ENCODE measurements at regions not wholly inside any gene's neighbourhood (a gene's known extent, or its start where the extent isn't known, plus 50 kb on each side); places are given as distances from the start of the nearest gene placed in this dataset.

GRCh38 chr1:96973605-96974004 is 252.0 kb downstream of the PTBP2 start:
- Histone ChIP-seq H3K4me2 (ENCODE audit: low read length) (no peak overlapping the region), H3K4me3 (replicated peaks in 1 of 2; ENCODE audit: low read depth in 1 of 2, low read length in 2 of 2) (no peak overlapping the region), H3K9me2 (ENCODE audit: insufficient read depth) (no peaks in the 10 kb centered on the region), H2AFZ (ENCODE audit: low read depth, low read length, poor library complexity, severe bottlenecking) (no peak overlapping the region), H3K36me3 (ENCODE audit: control insufficient read depth in 1 of 2, insufficient read depth in 2 of 2, low read length in 2 of 2) (no peaks in the 10 kb centered on the region), H3K27ac (ENCODE audit: low read depth, low read length) (no peak overlapping the region), H3K9ac (ENCODE audit: low read length) (no peak overlapping the region), H4K20me1 (ENCODE audit: insufficient read depth) (no peaks in the 10 kb centered on the region), H3K79me2 (ENCODE audit: insufficient read depth, low read length) (no peaks in the 10 kb centered on the region), H3K9me3 (ENCODE audit: control insufficient read depth in 1 of 2, insufficient read depth in 1 of 2, low read depth in 1 of 2, low read length in 2 of 2) (no peaks in the 10 kb centered on the region), H3K4me1 (ENCODE audit: control insufficient read depth in 1 of 2, insufficient read depth in 2 of 2, low read length in 2 of 2) (no peaks in the 10 kb centered on the region; a peak in 1 of 4 replicates), H3K27me3 (ENCODE audit: insufficient read depth, low read length) (no peaks in the 10 kb centered on the region)
- intact Hi-C loops (cut with micrococcal nuclease): no loop called here
- RAD21 ChIA-PET (ENCODE audit: low non-redundant PET in 1 of 2, low total read pairs in 2 of 2, uncharacterized antibody in 2 of 2, unreplicated experiment in 2 of 2): no interaction called here
- no peak for TF ChIP-seq ATF3 (IDR thresholded peaks at IDR 0.05)
- no peak for TF ChIP-seq POLR2A (IDR thresholded peaks at IDR 0.05; ENCODE audit: borderline replicate concordance, extremely low read depth, insufficient read depth, insufficient read length)
- no peak for TF ChIP-seq ELF1 (IDR thresholded peaks at IDR 0.05; ENCODE audit: borderline replicate concordance, low read depth)
- TF ChIP-seq EZH2 (IDR thresholded peaks at IDR 0.05): no peak
- TF ChIP-seq YY1 (IDR thresholded peaks at IDR 0.05; ENCODE audit: extremely low read depth, insufficient replicate concordance, low read depth, low read length): no peak
- no peak for TF ChIP-seq FOSL1 (IDR thresholded peaks at IDR 0.05; ENCODE audit: low read depth)
- no peak for TF ChIP-seq SP1 (IDR thresholded peaks at IDR 0.05; ENCODE audit: low read depth)
- no peak for TF ChIP-seq RAD21 (IDR thresholded peaks at IDR 0.05; ENCODE audit: low read depth)
- TF ChIP-seq, protein P1, sequence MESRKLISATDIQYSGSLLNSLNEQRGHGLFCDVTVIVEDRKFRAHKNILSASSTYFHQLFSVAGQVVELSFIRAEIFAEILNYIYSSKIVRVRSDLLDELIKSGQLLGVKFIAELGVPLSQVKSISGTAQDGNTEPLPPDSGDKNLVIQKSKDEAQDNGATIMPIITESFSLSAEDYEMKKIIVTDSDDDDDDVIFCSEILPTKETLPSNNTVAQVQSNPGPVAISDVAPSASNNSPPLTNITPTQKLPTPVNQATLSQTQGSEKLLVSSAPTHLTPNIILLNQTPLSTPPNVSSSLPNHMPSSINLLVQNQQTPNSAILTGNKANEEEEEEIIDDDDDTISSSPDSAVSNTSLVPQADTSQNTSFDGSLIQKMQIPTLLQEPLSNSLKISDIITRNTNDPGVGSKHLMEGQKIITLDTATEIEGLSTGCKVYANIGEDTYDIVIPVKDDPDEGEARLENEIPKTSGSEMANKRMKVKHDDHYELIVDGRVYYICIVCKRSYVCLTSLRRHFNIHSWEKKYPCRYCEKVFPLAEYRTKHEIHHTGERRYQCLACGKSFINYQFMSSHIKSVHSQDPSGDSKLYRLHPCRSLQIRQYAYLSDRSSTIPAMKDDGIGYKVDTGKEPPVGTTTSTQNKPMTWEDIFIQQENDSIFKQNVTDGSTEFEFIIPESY (IDR thresholded peaks at IDR 0.05; ENCODE audit: extremely low read depth, insufficient replicate concordance, low read length): no peak
- TF ChIP-seq MAX (IDR thresholded peaks at IDR 0.05): no peak
- no peak for TF ChIP-seq SIN3A (IDR thresholded peaks at IDR 0.05; ENCODE audit: low read depth)
- TF ChIP-seq, protein P2, sequence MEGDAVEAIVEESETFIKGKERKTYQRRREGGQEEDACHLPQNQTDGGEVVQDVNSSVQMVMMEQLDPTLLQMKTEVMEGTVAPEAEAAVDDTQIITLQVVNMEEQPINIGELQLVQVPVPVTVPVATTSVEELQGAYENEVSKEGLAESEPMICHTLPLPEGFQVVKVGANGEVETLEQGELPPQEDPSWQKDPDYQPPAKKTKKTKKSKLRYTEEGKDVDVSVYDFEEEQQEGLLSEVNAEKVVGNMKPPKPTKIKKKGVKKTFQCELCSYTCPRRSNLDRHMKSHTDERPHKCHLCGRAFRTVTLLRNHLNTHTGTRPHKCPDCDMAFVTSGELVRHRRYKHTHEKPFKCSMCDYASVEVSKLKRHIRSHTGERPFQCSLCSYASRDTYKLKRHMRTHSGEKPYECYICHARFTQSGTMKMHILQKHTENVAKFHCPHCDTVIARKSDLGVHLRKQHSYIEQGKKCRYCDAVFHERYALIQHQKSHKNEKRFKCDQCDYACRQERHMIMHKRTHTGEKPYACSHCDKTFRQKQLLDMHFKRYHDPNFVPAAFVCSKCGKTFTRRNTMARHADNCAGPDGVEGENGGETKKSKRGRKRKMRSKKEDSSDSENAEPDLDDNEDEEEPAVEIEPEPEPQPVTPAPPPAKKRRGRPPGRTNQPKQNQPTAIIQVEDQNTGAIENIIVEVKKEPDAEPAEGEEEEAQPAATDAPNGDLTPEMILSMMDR (IDR thresholded peaks at IDR 0.05 in 2 of 3, conservative IDR thresholded peaks at IDR 0.05 in 1 of 3; ENCODE audit: borderline replicate concordance in 1 of 3, insufficient read depth in 1 of 3, low read depth in 2 of 3, low read length in 2 of 3): no peak
- TF ChIP-seq SRF (IDR thresholded peaks at IDR 0.05; ENCODE audit: low read depth): no peak
- no peak for TF ChIP-seq EGR1 (IDR thresholded peaks at IDR 0.05; ENCODE audit: low read depth)
- no peak for TF ChIP-seq EZH2phosphoT487 (IDR thresholded peaks at IDR 0.05; ENCODE audit: borderline replicate concordance)
- TF ChIP-seq CEBPB (IDR thresholded peaks at IDR 0.05; ENCODE audit: low read depth): no peak
- TF ChIP-seq POLR2AphosphoS5 (IDR thresholded peaks at IDR 0.05; ENCODE audit: low read depth, low read length): no peak
- TF ChIP-seq CBX3 (IDR thresholded peaks at IDR 0.05; ENCODE audit: low read depth): no peak
- BruUV-seq (replicated peaks): no TSS peak
- no peak for ATAC-seq
- no peak for DNase-seq (ENCODE audit: low read depth, low spot score)
- CTCF ChIA-PET: no interaction called here
- POLR2A ChIA-PET: no interaction called here

Data from HCT116 (cell line).